ENCODE measurements at regions not wholly inside any gene's neighbourhood (a gene's known extent, or its start where the extent isn't known, plus 50 kb on each side); places are given as distances from the start of the nearest gene placed in this dataset.

DNA sequence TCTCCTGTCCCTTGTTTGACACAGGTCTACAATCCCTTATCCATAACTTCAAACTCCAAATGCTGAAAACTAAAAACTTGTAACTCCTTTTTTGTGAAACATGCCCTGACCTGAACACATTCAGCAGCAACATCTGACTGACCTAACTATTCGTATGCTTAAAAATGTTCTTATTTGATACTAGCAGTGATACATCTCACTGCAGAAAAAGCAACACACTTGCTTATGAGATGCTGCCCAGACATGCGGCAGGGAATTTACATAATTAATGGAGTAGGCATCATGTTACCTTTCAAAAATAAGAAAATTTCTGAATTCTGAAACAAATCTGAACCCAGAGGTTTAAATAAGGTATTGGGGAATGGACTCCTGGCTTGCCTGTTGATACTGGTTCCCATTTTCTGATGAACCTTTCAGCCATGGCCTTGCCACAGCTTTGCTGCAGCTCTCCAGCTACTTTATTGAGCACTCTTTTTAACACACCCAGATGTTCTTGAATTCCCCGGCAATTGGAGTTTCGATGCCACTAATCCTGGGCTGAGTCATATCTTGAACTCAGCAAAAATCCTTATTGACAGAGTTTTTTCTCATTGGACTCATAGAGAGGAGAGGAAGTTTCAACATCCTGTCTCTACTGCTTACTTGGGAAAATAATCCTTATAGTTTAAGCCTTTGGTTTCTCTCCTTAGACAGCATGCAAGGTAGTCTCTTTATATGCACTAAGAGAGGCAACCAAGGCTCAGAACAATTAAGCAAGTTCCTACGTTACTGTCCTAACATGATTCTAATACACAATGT is 296.6 kb upstream of the LMCD1 start:
- DNase-seq, result no peak

DNA sequence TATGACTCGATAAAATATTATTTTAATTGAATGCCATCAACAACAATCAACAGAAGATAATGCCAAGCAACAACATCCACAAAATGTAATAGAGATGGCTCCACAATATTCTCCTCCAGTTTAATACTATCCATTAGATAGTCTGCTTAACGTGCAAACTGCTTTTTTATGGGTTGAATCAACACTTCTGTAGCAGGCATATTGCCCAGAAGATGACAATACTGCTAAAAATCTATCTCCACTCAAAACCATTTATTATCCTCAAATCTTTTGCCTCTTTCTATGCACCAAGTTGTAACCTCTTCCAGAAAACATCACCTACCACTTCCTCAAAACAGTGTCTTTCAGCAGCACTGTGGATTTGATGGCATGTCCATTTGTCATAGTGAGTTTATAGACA is 295.7 kb upstream of the LMCD1 start:
- no peak for DNase-seq

- DNase-seq, result no peak
These were observed 294.5 kb upstream of the LMCD1 start for GRCh38 chr3:8206971-8207617.

GRCh38 chr3:8210882-8211341 is 290.7 kb upstream of the LMCD1 start:
- DNase-seq, result no peak

- no peak for DNase-seq
These were observed 288.8 kb upstream of the LMCD1 start for GRCh38 chr3:8212794-8213193.

DNA sequence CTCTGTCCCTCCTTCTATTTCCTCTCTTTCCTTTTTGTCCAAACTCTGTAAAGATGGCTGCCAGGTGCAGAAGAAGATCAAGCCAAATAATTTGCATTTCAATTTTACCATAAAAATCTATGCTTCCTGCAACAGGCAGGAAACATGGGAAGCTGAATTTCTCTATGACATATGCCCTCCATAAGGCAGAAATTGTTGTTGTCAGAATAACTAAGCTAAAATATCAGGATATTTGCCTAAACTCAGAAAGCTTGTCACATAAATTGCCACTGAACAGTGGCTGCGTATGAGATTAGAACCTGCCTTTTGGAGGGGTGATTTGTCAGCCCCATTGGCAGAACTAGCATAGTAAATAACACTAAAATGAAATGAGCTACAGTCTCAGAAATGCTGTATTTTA is 288.3 kb upstream of the LMCD1 start:
- DNase-seq, result no peak

- no peak for DNase-seq
These were observed 285.8 kb upstream of the LMCD1 start for GRCh38 chr3:8215821-8216220.

DNA sequence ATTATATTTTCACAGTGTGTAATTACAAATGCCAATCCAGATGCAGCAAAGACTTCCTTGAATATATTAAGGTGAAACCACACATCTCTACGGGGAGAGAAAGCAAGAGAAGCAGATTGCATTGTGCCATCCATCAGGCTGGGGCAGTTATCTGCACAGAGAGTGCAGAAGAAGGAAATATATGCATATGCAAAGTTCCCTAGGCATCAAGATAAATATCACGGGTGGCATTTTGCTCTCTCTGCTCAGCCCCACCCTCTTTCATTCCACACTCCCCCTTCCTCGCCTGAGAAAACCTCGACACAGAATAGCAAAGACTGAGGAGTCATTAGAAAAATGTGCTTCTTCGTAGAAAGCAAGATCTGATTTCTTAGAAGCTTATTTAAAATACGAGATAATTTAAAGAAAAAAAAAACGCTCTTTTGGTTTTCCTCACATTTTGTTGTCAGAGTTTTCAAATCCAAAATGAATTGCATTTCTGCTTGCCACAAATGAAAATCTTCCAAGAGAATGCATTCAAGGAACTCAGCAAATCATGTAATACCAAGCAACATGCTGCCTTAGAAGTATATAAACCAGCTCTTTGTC is 283.2 kb upstream of the LMCD1 start:
- no peak for DNase-seq

- DNase-seq, result no peak
These were observed 281.3 kb upstream of the LMCD1 start for GRCh38 chr3:8220291-8220690.

- DNase-seq, result no peak
These were observed 277.9 kb upstream of the LMCD1 start for GRCh38 chr3:8223766-8224165.

DNA sequence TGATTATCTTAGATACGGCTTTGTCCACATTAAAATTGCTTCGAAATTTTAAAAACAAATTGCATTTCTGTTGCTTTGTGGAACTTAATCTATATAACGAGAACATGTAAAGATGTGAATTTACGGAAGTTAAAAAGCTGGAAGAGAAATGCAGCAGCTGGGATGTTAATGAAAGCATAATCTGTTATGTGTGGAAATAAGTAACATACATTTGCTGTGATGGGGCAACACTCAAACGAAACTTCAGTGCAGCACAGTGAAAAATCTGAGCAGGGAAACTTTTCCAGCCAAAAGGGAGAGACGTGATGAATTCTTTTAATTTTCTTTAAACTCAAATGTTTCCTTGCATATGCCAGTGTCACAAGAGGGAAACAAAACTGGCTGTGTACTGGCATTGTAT is 276.7 kb upstream of the LMCD1 start:
- no peak for DNase-seq

GRCh38 chr3:8233938-8234337 is 267.7 kb upstream of the LMCD1 start:
- no peak for DNase-seq

- DNase-seq, result no peak
These were observed 265.4 kb upstream of the LMCD1 start for GRCh38 chr3:8236264-8236663.

DNA sequence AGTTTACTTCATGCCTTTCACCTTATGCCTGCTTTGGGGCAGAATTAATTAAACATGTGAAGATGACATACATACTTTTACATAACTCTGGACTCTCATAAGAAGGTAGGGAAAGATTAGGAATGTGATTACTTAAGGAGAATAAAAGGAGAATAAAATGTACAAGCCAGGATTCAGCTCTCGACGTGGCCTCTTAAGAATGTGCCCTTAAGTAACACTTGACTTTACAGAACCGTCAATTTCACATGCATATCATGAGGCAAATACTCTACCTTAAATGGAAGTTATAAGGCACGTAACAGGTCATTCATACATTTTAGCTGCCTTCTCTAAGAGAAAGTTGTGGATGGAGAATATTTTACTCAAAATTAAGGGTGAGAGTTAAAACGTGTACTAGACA is 263.7 kb upstream of the LMCD1 start:
- no peak for DNase-seq

DNA sequence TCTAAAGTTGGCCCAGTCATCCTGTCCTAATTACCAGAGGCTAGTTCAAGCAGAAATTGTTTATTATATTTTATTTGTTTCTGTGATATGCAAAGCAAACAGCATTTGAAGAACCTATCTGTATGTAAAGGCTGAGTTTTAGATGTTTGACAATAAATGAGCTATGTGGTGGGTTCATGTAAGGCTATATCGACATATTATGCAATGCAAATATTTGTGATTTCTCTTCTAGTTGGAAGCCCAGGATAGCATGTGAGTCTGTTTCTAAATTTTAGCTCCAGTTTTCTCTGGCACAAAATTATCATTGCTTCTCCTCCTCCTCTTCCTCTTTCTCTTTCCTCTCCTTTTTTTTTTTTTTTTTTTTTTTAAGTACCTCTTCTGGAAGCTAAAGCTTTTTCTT is 263.2 kb upstream of the LMCD1 start:
- no peak for DNase-seq

DNA sequence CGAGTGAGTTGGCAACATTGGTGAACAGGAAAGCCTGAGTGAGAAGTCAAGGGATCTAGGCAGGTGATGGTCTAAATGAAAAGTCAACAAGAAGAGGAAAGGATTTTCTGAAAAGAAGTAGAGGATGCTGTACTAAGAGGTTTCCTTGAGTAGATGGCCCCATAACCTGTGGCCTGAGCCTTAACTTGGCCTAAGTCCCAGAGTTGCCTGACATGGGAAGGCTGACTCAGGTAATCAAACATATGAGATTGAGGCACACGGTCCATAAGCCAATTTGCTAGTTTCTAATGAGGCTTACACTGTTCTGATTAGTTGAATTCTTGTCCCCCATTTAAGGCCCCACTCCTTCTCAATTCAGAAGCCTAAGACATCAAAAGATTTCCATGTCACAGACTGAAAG is 262.5 kb upstream of the LMCD1 start:
- no peak for DNase-seq

DNA sequence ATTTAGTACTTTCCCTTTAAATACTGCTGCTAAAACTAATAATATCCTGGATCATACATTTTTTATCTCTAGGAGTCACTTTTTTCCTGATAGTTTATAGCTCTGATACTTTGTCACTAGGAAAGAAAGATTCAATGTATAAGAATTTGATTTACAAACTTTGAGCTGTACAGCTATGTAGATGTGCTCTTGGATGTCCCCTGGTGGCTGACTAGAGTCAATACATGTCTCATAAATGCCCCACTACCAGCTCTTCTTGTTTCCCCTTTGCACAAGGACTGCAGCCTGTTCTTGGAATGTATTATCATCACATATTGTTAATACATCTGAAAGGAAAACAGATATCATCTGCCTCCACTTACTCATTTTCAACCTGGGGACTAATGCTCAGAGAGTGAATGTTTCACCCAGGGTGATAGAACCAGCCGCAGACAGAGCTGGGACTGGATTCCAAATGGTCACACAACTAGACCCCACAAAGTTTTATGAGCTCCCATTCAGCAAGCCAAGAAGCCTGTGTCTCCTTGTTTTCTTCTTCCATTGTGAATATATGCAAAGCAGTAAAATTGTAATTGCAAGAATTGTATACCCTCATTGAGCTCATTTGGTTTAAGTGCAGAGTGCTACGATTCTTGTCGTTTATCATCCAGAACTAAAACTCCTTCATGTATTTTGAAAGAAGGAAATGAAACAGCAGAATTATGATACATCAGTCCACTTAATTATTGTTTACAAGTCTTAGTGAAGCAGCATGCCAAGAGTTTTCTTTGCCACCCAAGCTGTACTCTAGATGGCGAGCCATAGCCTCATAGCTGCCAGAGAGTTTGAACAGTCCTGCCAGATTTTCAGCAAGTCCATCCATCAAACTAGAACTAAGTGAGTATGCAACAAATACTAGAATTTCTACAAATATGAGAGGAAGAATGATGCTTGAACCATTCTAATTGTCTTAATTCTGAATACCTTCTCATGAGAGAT is 261.6 kb upstream of the LMCD1 start:
- peak; percentile 16 for DNase-seq

DNA sequence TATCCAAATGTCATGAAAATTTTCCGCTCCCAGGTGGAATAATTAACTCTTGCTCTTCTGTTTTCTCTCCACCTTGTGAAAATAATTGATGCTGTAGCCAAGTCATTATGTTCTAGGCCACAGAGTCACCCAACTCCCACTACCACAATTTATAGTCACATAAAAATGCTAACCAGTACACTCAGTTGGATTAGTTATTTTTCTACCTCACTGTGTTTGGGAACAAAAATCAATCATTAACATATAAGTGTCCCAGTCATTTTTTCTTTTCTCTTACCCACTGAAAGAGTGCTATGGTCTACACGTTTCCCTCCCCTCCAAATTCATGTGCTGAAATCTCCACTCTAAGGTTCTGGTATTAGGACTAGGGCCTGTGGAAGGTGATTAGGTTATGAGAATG is 255.6 kb upstream of the LMCD1 start:
- DNase-seq, result no peak

GRCh38 chr3:8253201-8253600 is 248.4 kb upstream of the LMCD1 start:
- DNase-seq, result no peak

GRCh38 chr3:8254489-8254888 is 247.1 kb upstream of the LMCD1 start:
- DNase-seq, result no peak

GRCh38 chr3:8255725-8256124 is 245.9 kb upstream of the LMCD1 start:
- no peak for DNase-seq

- DNase-seq, result no peak
These were observed 245.1 kb upstream of the LMCD1 start for GRCh38 chr3:8256441-8257071.

- no peak for DNase-seq
These were observed 240.6 kb upstream of the LMCD1 start for GRCh38 chr3:8261018-8261417.

All from CD4-positive, alpha-beta T cell treated with Interleukin-21 for 1 hour (primary cell).